ENCODE measurements at regions not wholly inside any gene's neighbourhood (a gene's known extent, or its start where the extent isn't known, plus 50 kb on each side); places are given as distances from the start of the nearest gene placed in this dataset.

- peak; percentile 48 to 88 for DNase-seq (ENCODE audit: low read depth in 1 of 2, low spot score in 1 of 2)
- CTCF ChIA-PET, result interaction anchor here (1.3 kb wide), 1 partner anchor 31 kb away, joined by 3 read pairs; no protein-coding TSS in a partner anchor
- Histone ChIP-seq H3K4me1 (peaks cover 56% of the 10 kb centered on the region), H3K4me2 (peak overlapping the region; percentile 96), H3K27ac (peak overlapping the region; percentile 94), H3K4me3 (no peak overlapping the region), H3K9me3 (peaks cover 9% of the 10 kb centered on the region)
- no peak for FAIRE-seq
- peak; percentile 83 for TF ChIP-seq FOSL2 (IDR thresholded peaks at IDR 0.05)
- TF ChIP-seq FOSL2 (CRISPR knock-in tag; IDR thresholded peaks at IDR 0.05), result peak; percentile 92
- TF ChIP-seq EHF (CRISPR knock-in tag; IDR thresholded peaks at IDR 0.05), result no peak
- TF ChIP-seq CEBPB (IDR thresholded peaks at IDR 0.05), result peak; percentile 18 to 73; a peak in 3 of 4 replicates
- no peak for TF ChIP-seq REST (IDR thresholded peaks at IDR 0.05)
- no peak for TF ChIP-seq SMC3 (IDR thresholded peaks at IDR 0.05)
- TF ChIP-seq RAD21 (conservative IDR thresholded peaks at IDR 0.05 in 1 of 2, IDR thresholded peaks at IDR 0.05 in 1 of 2), result peak in 1 of 2 experiments; percentile 14; a peak in 1 of 5 replicates
- TF ChIP-seq HOXB13 (CRISPR knock-in tag; IDR thresholded peaks at IDR 0.05; ENCODE audit: low read depth), result 0 out of 2 replicates have a peak, but pooled peaks have one; percentile 27
- TF ChIP-seq HMGXB4 (CRISPR knock-in tag; IDR thresholded peaks at IDR 0.05; ENCODE audit: borderline replicate concordance), result no peak
- TF ChIP-seq POLR2A (IDR thresholded peaks at IDR 0.05; ENCODE audit: low read length), result no peak
- TF ChIP-seq CBX8 (IDR thresholded peaks at IDR 0.05), result no peak
- 0 out of 2 replicates have a peak, but pooled peaks have one; percentile 39 for TF ChIP-seq HOXB5 (CRISPR knock-in tag; IDR thresholded peaks at IDR 0.05)
- TF ChIP-seq JUN (IDR thresholded peaks at IDR 0.05), result peak; percentile 65 to 72; a peak in 3 of 5 replicates
- TF ChIP-seq EP300 (IDR thresholded peaks at IDR 0.05), result peak; percentile 69 to 71; a peak in 2 of 5 replicates
- TF ChIP-seq TFCP2L1 (CRISPR knock-in tag; IDR thresholded peaks at IDR 0.05), result no peak
- TF ChIP-seq E2F6 (IDR thresholded peaks at IDR 0.05; ENCODE audit: borderline replicate concordance, low read depth), result peak; percentile 72; the same call in 1 of the 2 replicates
- peak; percentile 88 for TF ChIP-seq MAX (IDR thresholded peaks at IDR 0.05)
- TF ChIP-seq MYC (IDR thresholded peaks at IDR 0.05; ENCODE audit: borderline replicate concordance, low read length), result no peak
- TF ChIP-seq HES2 (IDR thresholded peaks at IDR 0.05), result 0 out of 2 replicates have a peak, but pooled peaks have one; percentile 18
- TF ChIP-seq CBX2 (IDR thresholded peaks at IDR 0.05; ENCODE audit: borderline replicate concordance, low read depth), result no peak
- TF ChIP-seq RFX5 (IDR thresholded peaks at IDR 0.05), result no peak
- peak; percentile 77 for TF ChIP-seq GATA3 (IDR thresholded peaks at IDR 0.05; ENCODE audit: borderline replicate concordance)
- TF ChIP-seq JUNB (IDR thresholded peaks at IDR 0.05), result peak; percentile 88
- peak; percentile 76 to 84 for ATAC-seq
- 16% methylated on average over 8 of the region's 8 CpGs for WGBS (ENCODE audit: missing lambda C conversion rate)
- POLR2A ChIA-PET, result interaction anchor here (0.6 kb wide), 1 partner anchor 80 kb away, joined by 4 read pairs; no protein-coding TSS in a partner anchor
These were observed 50.2 kb upstream of the CTAGE1 start for GRCh38 chr18:22467760-22468553.
